H1 (cell line): ENCODE measurements at regions not wholly inside any gene's neighbourhood (a gene's known extent, or its start where the extent isn't known, plus 50 kb on each side); places are given as distances from the start of the nearest gene placed in this dataset.

Source experiments
- CHD7 ChIP-seq: fragments of 300-600 bp; sonication (generic); IDR thresholded peaks from 2 replicates; pipeline ENCODE4 v1.7.1; 2012; ENCODE audit warnings: low read length, moderate library complexity, mild to moderate bottlenecking, inconsistent platforms; ENCODE audit not compliant: insufficient replicate concordance
- CTBP2 ChIP-seq: IDR thresholded peaks from 2 replicates; pipeline ENCODE4 v1.7.0; 2011; ENCODE audit warnings: borderline replicate concordance, mild to moderate bottlenecking, moderate library complexity, mixed read lengths, low read length; ENCODE audit not compliant: insufficient read depth, insufficient read length
- JUND ChIP-seq: IDR thresholded peaks from 2 replicates; pipeline ENCODE4 v1.6.1; 2011; ENCODE audit warnings: mild to moderate bottlenecking, improper control_type of control experiment, low read length
- KDM5A ChIP-seq: fragments of 200-600 bp; IDR thresholded peaks from 2 replicates; pipeline ENCODE4 v1.7.1; 2012; ENCODE audit warnings: mild to moderate bottlenecking, low read length, inconsistent platforms, mixed read lengths
- MAFK ChIP-seq: IDR thresholded peaks from 2 replicates; pipeline ENCODE4 v1.6.1; 2012; ENCODE audit warnings: low read depth, mild to moderate bottlenecking, improper control_type of control experiment, low read length
- NANOG ChIP-seq: IDR thresholded peaks from 2 replicates; pipeline ENCODE4 v1.6.1; 2011; ENCODE audit warnings: low read length, low read depth, mild to moderate bottlenecking, inconsistent platforms; ENCODE audit not compliant: insufficient read depth, poor library complexity, severe bottlenecking
- NRF1 ChIP-seq: IDR thresholded peaks from 2 replicates; pipeline ENCODE4 v1.6.1; 2011; ENCODE audit warnings: mild to moderate bottlenecking, low read depth, low read length, improper control_type of control experiment
- SIN3A ChIP-seq, 2 experiments: IDR thresholded peaks in 1 of 2; conservative IDR thresholded peaks in 1 of 2; 2 replicates each; pipeline ENCODE4 v1.6.1; 2011 to 2012; ENCODE audit warnings: low read length in 2 of 2, improper control_type of control experiment in 1 of 2, low read depth in 1 of 2, mild to moderate bottlenecking in 1 of 2
- TAF7 ChIP-seq: optimal IDR thresholded peaks from 2 replicates; pipeline ENCODE3; 2011; ENCODE audit warnings: low read depth, mild to moderate bottlenecking, inconsistent platforms, low read length, moderate library complexity, borderline replicate concordance
- TCF12 ChIP-seq: IDR thresholded peaks from 2 replicates; pipeline ENCODE4 v1.6.1; 2011; ENCODE audit warnings: low read depth, mild to moderate bottlenecking, low read length

- TF ChIP-seq CHD7: no peak
- TF ChIP-seq MAFK: no peak
- no peak for TF ChIP-seq SIN3A (conservative IDR thresholded peaks at IDR 0.05 in 1 of 2, IDR thresholded peaks at IDR 0.05 in 1 of 2; ENCODE audit: low read depth in 1 of 2, low read length in 2 of 2)
- TF ChIP-seq CTBP2: no peak
- no peak for TF ChIP-seq NRF1
- TF ChIP-seq KDM5A: no peak
- no peak for TF ChIP-seq TCF12
- no peak for TF ChIP-seq TAF7
- no peak for TF ChIP-seq JUND
- TF ChIP-seq NANOG: no peak
Observed at GRCh38 chr15:98213346-98213979, 253.0 kb downstream of the ARRDC4 start (continued).
